GM19372 (cell line): ENCODE measurements at regions not wholly inside any gene's neighbourhood (a gene's known extent, or its start where the extent isn't known, plus 50 kb on each side); places are given as distances from the start of the nearest gene placed in this dataset.
A peak's percentile ranks its signal among the peaks of the same experiment; 100 is the strongest.
"Not testable (repeated sequence)": the region's sequence is repeated elsewhere in the genome, so short reads cannot be mapped to it uniquely, and the experiment has no call there.

ENCODE experiments used
- ATAC-seq: cut with Tn5 transposase; IDR thresholded peaks from one replicate; pipeline ENCODE4 v1.9.1; 2021; ENCODE audit warnings: mild to moderate bottlenecking, low read depth, moderate library complexity; ENCODE audit not compliant: unreplicated experiment

DNA sequence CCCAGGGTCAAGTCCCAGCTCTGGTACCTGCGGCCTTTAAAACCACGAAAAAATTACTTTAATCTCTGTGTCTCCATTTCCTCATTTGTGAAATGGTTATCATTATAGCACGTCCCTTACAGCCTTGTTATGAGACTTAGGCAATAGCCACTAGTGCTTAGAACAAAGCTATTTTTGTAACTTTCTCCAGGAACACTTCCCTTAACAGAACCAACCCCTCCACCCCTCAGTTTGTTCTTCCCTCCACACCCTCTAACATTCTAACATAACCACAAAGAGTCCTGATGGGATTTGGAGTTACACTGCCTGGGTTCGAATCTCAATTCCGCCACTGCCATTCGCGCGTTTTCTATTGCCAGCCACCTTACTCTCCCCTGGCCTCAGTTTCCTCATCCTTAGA, 2777.4 kb upstream of the TPTE start:
- not testable (repeated sequence) for ATAC-seq

DNA sequence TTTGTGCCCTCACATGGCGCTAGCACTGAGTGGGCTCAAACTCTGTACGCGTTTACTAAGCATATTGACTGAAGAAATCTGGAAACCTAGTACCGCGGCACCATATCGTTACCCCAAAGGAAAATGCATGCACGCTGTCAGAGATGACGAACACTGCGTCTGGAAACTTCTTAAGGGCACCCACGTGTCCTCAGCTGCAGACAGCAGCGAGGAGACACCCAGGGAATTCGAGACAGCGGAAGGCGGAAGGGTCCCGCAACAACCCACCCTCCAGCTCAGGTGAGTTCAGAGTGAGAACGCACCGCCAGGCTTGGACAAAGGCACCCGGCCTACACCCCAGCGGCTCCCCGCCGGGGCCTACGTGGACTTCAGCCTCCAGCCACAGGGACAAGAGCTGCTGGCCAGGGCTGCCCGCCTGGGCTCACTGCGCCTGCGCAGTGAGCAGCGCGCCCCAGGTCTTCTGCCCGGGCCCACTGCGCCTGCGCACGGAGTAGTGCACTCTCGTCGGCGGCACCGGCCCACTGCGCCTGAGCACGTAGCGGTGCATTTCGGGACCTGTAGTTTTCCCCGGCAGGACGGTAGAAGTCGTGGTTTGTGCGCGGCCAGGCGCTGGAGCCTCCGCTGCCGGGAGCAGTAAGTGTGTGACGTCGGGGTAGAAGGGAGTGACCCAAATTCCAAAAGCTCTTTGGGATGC, 2776.8 kb upstream of the TPTE start:
- peak; percentile 95 for ATAC-seq

DNA sequence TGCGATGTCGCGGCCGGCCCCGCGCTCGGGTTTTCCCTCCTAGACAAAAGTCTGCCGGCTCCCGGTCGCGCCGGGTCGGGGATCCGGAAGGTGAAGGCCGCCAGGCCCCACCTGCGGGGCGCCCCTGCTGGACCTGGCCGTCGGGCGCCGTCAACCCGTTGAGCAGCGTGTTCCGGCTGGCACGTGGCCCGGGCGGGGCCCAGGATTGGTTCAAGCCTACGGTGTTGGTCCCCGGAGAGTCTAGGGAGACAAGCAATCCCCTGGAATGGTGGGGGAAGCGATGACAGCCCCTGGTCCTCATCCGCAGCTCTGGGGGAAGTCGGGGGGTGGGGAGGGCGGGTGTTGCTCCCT, 2776.3 kb upstream of the TPTE start:
- peak; percentile 66 for ATAC-seq

DNA sequence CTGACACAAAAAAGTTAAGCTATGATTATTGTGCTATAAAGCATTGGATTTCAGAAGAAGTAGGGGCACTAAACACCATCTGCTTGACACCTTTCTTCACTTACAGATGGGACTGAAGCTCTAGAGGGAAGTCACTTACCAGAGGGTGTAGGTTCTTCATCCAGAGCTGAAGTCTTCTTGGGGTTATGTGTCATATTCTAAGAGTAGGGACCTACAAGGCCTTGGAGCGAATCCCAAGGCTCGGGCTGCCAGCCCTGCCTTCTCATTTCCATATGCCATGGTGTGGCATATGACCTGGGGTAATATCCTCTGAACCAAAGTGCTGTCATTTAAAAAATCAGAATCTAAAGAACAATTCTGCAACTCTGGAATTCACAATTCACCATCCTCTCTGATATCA, 2773.4 kb upstream of the TPTE start:
- ATAC-seq = not testable (repeated sequence)

DNA sequence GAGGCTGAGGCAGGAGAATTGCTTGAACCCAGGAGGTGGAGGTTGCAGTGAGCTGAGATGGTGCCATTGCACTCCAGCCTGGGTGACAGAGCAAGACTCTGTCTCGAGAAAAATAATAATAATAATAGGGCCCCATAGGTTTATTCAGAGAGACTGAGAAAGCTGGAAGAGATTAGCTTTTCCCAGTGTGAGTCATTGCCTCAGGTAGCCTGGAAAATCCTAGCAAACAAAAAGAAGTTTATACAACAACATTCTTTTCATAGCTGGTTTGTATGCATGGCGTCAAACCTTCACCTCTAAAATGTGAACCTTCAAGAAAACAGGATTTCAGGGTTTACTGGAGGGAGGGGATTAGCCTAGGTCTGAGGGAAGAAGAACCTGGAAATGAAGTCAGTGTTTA, 2768.8 kb upstream of the TPTE start:
- ATAC-seq = not testable (repeated sequence)

DNA sequence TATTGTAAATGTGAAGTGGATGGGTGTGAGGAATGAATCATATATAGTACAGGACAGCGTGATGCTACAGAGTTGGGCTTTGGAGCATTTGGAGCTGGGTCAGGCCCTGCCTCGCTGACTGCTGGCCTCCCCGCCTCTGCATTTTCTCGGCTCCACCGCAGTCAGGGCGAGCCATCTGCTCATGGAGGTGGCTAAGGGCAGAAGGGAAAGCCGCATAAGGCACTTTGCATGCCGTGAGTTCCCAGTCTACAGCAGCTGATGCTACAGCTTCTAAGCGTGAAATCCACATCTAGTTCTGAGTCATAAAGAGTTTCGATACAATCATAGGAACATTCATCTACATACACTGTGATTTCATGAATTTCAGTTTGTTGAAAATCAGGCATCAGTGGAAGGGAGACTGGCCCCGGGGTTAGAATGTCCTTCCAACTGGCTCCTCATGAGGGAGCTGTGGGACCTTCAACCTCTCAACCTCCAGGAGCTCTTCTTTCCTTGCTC, 2768.0 kb upstream of the TPTE start:
- ATAC-seq = peak; percentile 91

DNA sequence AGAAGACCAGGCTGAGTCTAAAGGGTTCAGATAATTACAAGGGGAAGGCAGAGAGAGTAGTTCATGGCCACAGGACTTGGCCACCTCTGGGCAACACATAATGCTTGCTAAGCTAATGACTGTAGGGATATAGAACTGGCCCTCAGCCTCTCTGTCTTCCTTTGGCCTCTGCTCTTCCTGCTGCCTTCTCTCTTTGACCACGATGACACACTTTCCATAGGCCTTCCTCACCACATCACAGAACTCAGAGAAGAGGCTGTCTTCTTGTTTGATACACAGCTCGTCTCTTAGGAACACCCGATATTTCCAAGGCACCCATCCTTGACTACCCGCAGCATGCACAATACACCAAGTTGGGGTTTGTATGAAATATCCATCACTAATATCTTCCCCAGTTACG, 2751.4 kb upstream of the TPTE start:
- ATAC-seq = not testable (repeated sequence)

DNA sequence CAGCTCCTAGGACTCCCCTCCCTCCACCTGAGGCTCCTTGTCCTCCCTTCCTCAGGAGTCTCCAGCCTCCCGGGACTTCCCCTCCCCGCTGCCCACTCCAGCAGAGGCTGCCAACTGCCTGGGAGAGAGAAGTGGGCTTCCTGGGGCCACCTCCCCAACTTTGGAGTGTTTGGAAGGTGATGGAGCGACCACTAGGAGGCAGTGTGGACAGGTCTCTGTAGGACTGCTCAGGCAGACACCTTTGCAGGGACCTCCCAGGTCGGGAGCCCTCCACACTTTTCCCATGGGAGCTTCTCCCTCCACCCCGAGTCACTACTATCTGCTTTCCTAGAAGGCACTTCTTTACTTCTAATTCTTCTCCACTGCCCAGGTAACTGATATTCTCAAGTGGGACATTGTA, 2747.2 kb upstream of the TPTE start:
- ATAC-seq = not testable (repeated sequence)

DNA sequence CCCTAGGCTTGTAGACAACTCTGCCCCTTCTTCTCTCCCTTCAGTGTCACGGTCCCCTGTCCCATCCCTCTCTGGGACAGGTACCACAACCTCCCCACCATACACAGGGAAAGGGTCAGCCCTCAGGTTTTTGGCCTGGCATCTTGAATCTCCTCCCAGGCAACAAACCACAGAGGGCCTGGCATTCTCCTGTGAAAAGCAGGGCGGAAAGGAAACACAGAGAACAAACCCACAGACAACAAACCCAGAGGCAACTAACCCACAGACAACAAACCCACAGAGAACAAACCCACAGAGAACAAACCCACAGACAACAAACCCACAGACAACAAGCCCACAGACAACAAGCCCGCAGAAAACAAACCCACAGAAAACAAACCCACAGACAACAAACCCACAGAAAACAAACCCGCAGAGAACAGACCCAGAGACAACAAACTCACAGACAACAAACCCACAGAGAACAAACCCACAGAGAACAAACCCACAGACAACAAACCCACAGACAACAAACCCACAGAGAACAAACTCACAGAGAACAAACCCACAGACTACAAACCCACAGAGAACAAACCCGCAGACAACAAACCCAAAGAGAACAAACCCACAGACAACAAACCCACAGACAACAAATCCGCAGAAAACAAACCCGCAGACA, 2745.9 kb upstream of the TPTE start:
- not testable (repeated sequence) for ATAC-seq

DNA sequence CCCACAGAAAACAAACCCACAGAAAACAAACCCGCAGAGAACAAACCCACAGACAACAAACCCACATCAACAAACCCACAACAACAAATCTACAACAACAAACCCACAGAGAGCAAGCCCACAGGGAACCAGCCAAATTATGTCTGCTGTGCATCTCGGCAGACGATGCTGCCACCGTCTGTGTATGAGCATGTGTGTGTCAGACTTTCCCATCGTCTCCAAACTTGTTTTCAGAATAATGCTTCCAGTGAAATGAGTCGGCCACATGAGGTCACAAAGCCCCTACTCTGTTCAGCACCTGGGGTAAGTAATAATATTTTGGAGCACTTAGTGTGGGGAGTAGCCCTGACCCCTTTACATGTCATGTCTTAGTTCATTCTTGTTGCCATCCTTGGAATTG, 2745.3 kb upstream of the TPTE start:
- not testable (repeated sequence) for ATAC-seq

DNA sequence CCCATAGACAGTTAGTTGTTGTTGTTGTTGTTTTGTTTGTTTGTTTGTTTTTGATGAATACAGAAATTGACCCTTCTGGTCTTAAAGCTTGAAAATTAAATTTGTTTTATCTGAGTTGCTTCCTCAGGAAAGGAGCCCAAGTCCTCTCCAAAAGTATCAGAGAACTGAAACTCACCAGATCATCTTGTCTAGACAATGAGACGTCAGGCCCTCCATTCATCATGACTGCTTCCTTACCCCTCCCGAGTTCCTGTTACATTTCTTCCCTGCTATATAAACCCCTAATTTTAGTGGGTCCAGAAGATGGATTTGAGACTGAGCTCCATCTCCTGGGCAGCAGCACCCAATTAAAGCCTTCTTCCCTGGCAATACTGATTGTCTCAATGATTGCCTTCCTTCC, 2744.8 kb upstream of the TPTE start:
- not testable (repeated sequence) for ATAC-seq

DNA sequence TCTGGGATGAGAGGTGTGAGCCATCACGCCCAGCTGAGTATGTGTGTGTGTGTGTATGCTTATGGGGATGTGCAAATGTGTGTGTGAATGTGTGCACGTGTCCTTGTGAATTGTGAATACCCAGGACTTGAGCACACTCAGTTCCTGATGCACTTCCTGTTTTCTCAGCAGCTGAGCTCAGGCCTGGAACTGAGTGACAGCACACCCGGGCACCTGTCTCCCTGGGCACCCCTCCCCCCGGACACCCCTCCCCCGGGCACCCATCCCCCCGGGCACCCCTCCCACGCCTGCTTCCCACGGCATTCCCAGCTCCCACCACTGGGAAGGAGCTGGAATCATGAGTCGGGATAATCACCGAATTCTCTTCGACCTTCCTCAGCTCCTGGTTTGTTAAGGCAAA, 2744.1 kb upstream of the TPTE start:
- not testable (repeated sequence) for ATAC-seq

DNA sequence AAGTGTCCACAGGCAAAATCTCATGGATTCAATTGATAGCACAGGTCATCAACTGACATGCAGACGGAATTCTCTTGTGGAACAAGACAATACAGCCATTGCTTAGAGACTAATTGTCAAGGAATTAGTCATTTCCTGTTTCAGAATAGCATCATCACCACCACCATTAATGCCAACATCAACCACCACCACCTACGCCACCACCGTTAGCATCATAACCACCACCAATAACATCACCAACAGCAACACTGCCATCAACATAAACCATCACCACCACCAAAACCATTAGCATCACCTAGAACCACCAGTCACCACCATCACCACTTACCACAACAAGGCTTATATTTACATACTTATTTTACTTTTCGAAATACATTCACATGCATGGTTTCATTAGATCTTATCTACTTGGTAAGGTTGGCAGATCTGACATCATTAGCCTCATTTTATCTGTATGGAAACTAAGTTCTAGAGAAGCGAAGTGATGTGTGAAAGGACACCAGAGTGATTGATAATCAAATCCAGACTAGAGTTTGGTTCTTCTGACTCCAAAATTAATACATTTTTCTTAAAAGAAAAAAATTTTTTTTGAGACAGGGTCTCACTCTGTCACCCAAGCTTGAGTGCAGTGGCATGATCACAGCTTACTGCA, 2733.8 kb upstream of the TPTE start:
- ATAC-seq = not testable (repeated sequence)

DNA sequence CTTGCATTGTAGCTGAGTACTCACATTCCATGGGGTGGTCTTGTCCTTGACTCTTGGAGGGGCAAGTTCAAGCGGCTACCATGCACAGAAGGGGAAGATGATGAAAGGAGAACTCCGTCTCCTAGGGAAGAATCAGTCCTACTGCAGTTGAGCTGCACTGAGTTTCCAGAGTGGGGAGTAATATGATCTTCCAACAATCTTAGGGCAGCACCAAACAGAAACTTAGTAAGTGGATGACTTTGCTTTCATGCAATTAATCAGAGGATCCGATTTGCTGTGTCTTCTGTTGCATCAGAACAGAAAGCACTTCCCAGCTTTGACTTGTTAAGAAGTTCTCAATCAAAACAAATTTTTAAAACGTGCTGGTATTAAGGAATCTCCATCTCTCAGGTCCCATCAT, 2727.6 kb upstream of the TPTE start:
- not testable (repeated sequence) for ATAC-seq

DNA sequence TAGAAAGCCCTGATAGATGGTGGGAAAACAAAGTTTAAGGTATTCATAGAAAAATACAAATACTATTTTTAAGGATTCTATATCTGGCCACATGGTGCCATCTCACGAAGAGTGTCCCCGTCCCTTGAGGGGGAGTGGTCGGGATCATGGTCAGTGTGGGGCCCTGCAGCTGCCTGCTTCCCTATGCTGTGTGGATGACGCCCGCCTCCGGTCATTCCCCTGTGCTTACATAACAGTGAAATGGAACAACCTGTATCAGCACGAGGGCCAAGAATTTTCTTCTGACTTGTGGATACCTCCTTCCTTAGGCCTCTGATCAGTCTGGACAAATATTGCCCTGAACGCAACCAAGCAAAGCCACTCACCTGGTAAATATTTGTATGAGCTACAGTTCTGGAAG, 2724.1 kb upstream of the TPTE start:
- not testable (repeated sequence) for ATAC-seq

DNA sequence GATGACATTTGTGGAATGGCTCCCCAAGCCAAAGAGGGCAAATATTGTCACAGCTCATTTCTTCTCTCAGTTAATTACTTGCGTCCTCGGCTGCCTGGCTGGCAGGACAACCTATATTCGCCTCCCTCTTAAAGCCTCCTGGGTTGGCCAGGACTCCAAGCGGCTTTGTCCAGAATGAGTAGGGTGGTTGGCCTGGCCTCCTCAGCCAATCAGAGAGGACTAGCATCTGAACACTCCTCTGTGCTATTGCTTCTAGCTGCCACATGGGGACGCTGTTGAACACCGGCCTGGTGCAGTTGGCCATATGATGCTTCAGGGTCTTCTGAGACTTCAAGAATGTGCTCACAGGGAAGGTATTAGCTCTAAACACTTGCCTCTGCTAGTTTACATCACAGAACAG, 2722.9 kb upstream of the TPTE start:
- not testable (repeated sequence) for ATAC-seq

DNA sequence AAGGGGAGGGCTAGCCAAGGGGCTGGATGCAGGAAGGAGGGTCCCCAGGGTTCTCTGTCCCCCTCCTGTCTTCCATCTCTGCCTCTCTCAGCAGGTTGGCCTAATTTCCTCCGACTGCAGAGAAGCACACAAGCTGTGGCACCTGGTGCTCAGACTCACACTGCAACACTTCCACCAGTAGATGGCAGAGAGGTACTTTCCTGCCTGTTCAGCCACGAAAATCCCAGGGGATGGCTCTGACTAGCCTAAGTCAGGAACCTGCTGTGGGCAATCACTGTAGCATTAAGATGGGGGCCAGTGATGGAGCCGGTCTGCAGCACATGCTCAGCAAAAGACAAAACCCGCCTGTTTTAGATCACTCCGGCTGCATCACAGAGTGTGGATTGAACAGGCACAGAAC, 2721.7 kb upstream of the TPTE start:
- ATAC-seq = not testable (repeated sequence)

DNA sequence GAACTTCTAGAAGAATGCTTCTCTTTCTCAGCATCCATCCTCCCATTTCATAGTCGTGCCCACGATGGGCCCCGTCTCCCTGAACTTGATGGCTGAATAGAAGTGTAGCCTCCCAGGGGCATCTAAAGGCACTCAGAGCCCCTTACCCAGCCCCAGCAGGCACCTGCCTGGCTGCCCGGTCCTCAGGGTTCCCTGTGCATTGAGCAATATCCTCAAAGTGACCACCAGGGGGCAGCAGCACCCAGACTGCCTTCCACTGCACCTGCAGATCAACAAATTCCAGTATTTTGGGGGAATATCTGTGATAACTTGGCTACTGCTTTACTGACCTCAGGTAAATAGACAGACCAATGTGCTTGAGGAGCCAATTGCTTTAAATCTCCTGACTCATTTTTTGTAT, 2707.9 kb upstream of the TPTE start:
- ATAC-seq = not testable (repeated sequence)

DNA sequence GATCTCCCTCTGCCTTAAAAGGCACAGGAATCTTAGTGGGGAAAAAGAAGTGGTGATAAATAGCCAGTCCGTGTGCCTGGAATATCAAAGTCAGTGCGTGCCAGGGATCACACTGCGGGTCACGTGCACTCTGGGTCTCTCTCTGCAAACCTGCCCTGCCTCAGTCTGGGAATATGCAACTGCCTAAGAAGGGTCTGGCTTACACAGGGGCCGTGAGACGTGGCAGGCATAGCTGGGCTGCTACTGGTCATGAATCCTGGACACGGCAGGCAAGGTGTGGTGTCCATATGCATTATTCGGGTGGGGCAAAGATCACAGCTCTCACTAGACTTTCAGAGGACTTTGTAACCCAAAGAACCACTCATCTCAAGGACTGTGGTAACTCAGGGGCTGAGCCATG, 2704.4 kb upstream of the TPTE start:
- not testable (repeated sequence) for ATAC-seq

DNA sequence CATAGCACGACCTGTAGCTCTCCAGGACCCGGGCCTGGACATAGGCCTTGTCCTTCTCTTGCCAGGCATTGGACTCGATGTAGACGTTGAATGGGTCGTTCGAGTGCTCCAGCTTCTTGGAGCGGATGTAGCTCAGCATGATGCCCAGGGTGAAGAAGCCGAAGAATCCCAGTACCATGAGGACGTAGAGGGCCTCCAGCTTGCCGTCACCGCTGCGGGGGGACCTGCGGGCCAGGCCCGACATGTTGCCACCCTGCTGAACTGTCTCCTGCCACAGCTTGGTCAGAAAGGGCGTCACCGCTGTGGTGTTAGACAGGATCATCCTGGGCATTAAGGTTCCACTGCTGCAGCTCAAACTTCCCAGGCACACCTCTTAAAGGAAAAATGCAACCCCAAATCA, 2702.1 kb upstream of the TPTE start:
- not testable (repeated sequence) for ATAC-seq

DNA sequence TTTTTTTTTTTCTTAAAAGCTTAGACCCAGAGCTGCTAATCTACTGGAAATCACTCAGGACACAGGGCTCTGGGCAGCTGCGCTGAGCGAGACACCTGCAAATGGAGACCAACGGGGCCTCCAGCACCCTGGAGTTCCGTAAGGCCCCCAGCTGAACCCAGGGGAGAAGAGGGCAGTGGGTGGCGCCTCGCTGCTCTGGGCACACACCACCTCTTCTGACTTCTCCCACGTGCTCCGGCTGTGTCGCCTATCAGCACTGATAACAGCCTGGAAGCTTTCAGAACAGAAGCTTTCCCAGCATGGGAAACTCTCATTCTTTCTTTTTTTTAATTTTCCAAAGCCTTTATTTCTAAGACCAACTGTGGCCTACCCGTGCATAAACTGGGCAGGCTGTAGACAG, 2695.8 kb upstream of the TPTE start:
- not testable (repeated sequence) for ATAC-seq

DNA sequence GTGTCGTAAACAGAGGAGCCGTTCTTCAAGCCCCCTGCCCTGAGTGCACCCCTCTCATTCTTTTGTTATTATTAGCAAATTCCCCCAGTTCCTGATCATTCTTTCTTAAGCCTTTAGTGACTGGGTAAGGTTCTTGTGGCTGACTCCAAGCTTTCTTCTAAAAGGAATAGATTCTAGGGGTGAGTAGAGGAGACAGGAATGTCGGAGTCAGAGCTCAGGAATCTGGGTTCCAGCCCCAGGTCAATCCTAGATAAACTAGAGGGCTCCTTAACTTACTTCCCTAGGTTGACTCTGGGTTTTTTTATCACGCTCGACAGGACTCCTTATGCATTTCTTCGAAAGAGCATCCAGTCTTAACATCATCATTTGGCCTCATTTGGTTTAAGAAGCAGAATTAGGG, 2695.2 kb upstream of the TPTE start:
- ATAC-seq = not testable (repeated sequence)
